ENCODE measurements at regions not wholly inside any gene's neighbourhood (a gene's known extent, or its start where the extent isn't known, plus 50 kb on each side); places are given as distances from the start of the nearest gene placed in this dataset.

DNA sequence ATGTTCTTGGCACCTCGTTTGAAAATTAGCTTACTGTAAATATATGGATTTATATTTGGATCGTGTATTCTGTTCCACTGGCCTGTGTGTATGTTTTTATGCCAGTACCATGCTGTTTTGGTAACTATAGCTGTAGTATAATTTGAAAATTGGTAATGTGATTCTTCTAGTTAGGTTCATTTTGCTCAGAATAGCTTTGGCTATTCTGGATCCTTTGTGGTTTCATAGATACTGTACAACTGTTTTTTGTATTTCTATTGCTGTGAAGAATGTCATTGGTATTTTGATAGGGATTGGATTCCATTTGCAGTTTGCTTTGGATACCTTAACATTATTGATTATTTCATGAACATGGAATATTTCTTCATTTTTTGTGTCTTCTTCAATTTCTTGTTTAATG is 490.2 kb downstream of the BRINP3 start:
- TF ChIP-seq POLR2A (IDR thresholded peaks at IDR 0.05; ENCODE audit: low read depth, low read length) = no peak
- no peak for TF ChIP-seq TAF1 (IDR thresholded peaks at IDR 0.05; ENCODE audit: borderline replicate concordance, low read depth, low read length)
- TF ChIP-seq POLR2AphosphoS5 (IDR thresholded peaks at IDR 0.05; ENCODE audit: low read depth, low read length) = no peak

All from GM12892 (cell line).